HepG2 (cell line): ENCODE measurements at regions not wholly inside any gene's neighbourhood (a gene's known extent, or its start where the extent isn't known, plus 50 kb on each side); places are given as distances from the start of the nearest gene placed in this dataset.

Experiments used
- ATAC-seq: fragments of 200-7000 bp; cut with Tn5 transposase; 3 replicates; pipeline ENCODE4 v1.9.1; 2020; ENCODE audit warnings: mild to moderate bottlenecking, moderate library complexity
- BruUV-seq: library from RNA; stranded (reverse); fragments of 400-500 nt; replicated peaks from 2 replicates; lab custom pipeline; 2021; lab: Mats Ljungman, UMichigan
- CTCF ChIA-PET: fragments of 300-600 bp; formaldehyde crosslinking; extraction: SDS; loops from one replicate; lab custom pipeline; 2021; ENCODE audit warnings: low total read pairs, inconsistent platforms, low intra/inter-chr PET ratio; lab: Yijun Ruan, JAX
- POLR2A ChIA-PET: fragments of 350-600 bp; sonication (Branson Sonifier 250); formaldehyde crosslinking; loops from one replicate; lab custom pipeline; 2020; ENCODE audit warnings: antibody characterized with exemption, inconsistent platforms; lab: Yijun Ruan, JAX
- DNase-seq: peaks from one replicate; pipeline ENCODE4 v3.0.0-alpha.2; 2015; ENCODE audit warnings: low spot score
- FAIRE-seq: peaks from 3 replicates; lab custom pipeline; 2011; peaks lifted over from hg19 to GRCh38; lab: Jason Lieb, UNC
- H2AFZ ChIP-seq: one replicate; pipeline ENCODE4 v1.6.1; 2011; ENCODE audit warnings: low read length, inconsistent platforms
- H3K27ac ChIP-seq: fragments of 300-600 bp; 3 replicates; pipeline ENCODE4 v1.8.0; 2011; ENCODE audit warnings: mixed run types, mild to moderate bottlenecking, mixed read lengths, low read length, inconsistent platforms; ENCODE audit not compliant: insufficient read depth; ENCODE audit errors: extremely low read length
- H3K27me3 ChIP-seq, 2 experiments: fragments of 200-600 bp in 1 of 2; 2 replicates in 1 of 2; 3 replicates in 1 of 2; pipeline versions ENCODE4 v1.6.0 to v1.8.0; 2011; ENCODE audit warnings: low read length in 2 of 2, mild to moderate bottlenecking in 2 of 2, moderate library complexity in 2 of 2, inconsistent platforms in 1 of 2; ENCODE audit not compliant: insufficient read depth in 2 of 2, control insufficient read depth in 1 of 2
- H3K36me3 ChIP-seq, 2 experiments: fragments of 200-600 bp in 1 of 2; replicated peaks in 1 of 2; 2 replicates in 1 of 2; 3 replicates in 1 of 2; pipeline versions ENCODE4 v1.5.1 to v1.8.0; 2011; ENCODE audit warnings: low read length in 2 of 2, inconsistent platforms in 1 of 2; ENCODE audit not compliant: insufficient read depth in 2 of 2, control insufficient read depth in 1 of 2
- H3K4me1 ChIP-seq: 2 replicates; pipeline ENCODE4 v1.5.1; 2012; ENCODE audit warnings: low read length, inconsistent platforms; ENCODE audit not compliant: insufficient read depth
- H3K4me2 ChIP-seq: 2 replicates; pipeline ENCODE4 v1.6.0; 2011; ENCODE audit warnings: low read depth, low read length, inconsistent platforms
- H3K4me3 ChIP-seq, 3 experiments: fragments of 200-600 bp in 1 of 3; sonication (generic), shearing (Covaris generic) in 1 of 3; replicated peaks in 1 of 3; 2 replicates each; pipeline ENCODE4 v1.5.1; 2011 to 2016; ENCODE audit warnings: low read length in 3 of 3, inconsistent platforms in 2 of 3, low read depth in 2 of 3, mild to moderate bottlenecking in 2 of 3, control low read depth in 1 of 3, mixed read lengths in 1 of 3; ENCODE audit not compliant: insufficient read depth in 1 of 3
- H3K79me2 ChIP-seq: one replicate; pipeline ENCODE4 v1.6.1; 2011; ENCODE audit warnings: low read length, inconsistent platforms; ENCODE audit not compliant: insufficient read depth
- H3K9ac ChIP-seq: 2 replicates; pipeline ENCODE4 v1.6.0; 2011; ENCODE audit warnings: mild to moderate bottlenecking, low read depth, low read length, inconsistent platforms; ENCODE audit not compliant: insufficient read depth
- H3K9me3 ChIP-seq: 2 replicates; pipeline ENCODE4 v1.5.1; 2012; ENCODE audit warnings: mild to moderate bottlenecking, low read length
- H4K20me1 ChIP-seq: 2 replicates; pipeline ENCODE4 v1.6.0; 2011; ENCODE audit warnings: inconsistent platforms, mild to moderate bottlenecking, low read length, moderate library complexity; ENCODE audit not compliant: insufficient read depth
- BORCS8-MEF2B ChIP-seq: sonication (generic); formaldehyde crosslinking; IDR thresholded peaks from 2 replicates; pipeline ENCODE4 v1.8.0; 2022; ENCODE audit warnings: mild to moderate bottlenecking, missing genetic modification reagents
- E2F2 ChIP-seq: sonication (generic); formaldehyde crosslinking; IDR thresholded peaks from 2 replicates; pipeline ENCODE4 v1.4.0; 2020; ENCODE audit warnings: missing genetic modification reagents, borderline replicate concordance
- LRRFIP1 ChIP-seq: sonication (generic); formaldehyde crosslinking; conservative IDR thresholded peaks from 2 replicates; pipeline ENCODE4 v1.4.0; 2020; ENCODE audit warnings: missing genetic modification reagents
- MYC ChIP-seq: sonication (generic); formaldehyde crosslinking; IDR thresholded peaks from 2 replicates; pipeline ENCODE4 v1.9.0; 2021; ENCODE audit warnings: missing genetic modification reagents, borderline replicate concordance
- SOX5 ChIP-seq: IDR thresholded peaks from 2 replicates; pipeline ENCODE4 v1.6.1; 2016; ENCODE audit warnings: borderline replicate concordance
- TSC22D2 ChIP-seq: sonication (generic); formaldehyde crosslinking; IDR thresholded peaks from 2 replicates; pipeline ENCODE4 v1.5.1; 2020; ENCODE audit warnings: missing genetic modification reagents, mild to moderate bottlenecking, borderline replicate concordance
- ZNF496 ChIP-seq: sonication (generic); formaldehyde crosslinking; IDR thresholded peaks from 2 replicates; pipeline ENCODE4 v1.8.1; 2023; ENCODE audit warnings: mild to moderate bottlenecking, moderate library complexity, missing genetic modification reagents; ENCODE audit not compliant: insufficient replicate concordance
- ZNF572 ChIP-seq: sonication (generic); formaldehyde crosslinking; IDR thresholded peaks from 2 replicates; pipeline ENCODE4 v1.5.1; 2020; ENCODE audit warnings: mild to moderate bottlenecking, missing genetic modification reagents
- ZUFSP ChIP-seq: sonication (generic); formaldehyde crosslinking; IDR thresholded peaks from 2 replicates; pipeline ENCODE4 v1.9.0; 2021; ENCODE audit warnings: missing genetic modification reagents, mild to moderate bottlenecking, borderline replicate concordance
- whole genome bisulfite sequencing: methylation state at CpG from one replicate; pipeline ENCODE4 v1.1.6; 2017; ENCODE audit warnings: low lambda C conversion rate; 5-methylcytosine and 5-hydroxymethylcytosine counted together
- in situ Hi-C: cut with HindIII; loops from 2 replicates; pipeline ENCODE4 v1.10.0; 2017; ENCODE audit warnings: low pct_unique_long_range_greater_than_20kb; ENCODE audit not compliant: extremely low pct_ligation_motif_present
- intact Hi-C: fragments of 100-400 bp; cut with micrococcal nuclease; formaldehyde crosslinking; loops from one replicate; pipeline ENCODE4 v1.10.0; 2022; ENCODE audit not compliant: unreplicated experiment

- TF ChIP-seq TSC22D2 (no peak), ZNF572 (no peak), LRRFIP1 (CRISPR knock-in tag) (no peak), MYC (no peak), SOX5 (CRISPR knock-in tag) (no peak), ZNF496 (CRISPR knock-in tag) (no peak), E2F2 (no peak), BORCS8-MEF2B (CRISPR knock-in tag) (no peak), ZUFSP (CRISPR knock-in tag) (no peak)
- TF ChIP-seq, all 625 proteins: peak for 0
- ChIA-PET POLR2A (no interaction called here), CTCF (no interaction called here)
- H3K27me3 ChIP-seq: no peaks in the 10 kb centered on the region
- ATAC-seq (no peak), FAIRE-seq (no peak), DNase-seq (no peak)
- H3K36me3 ChIP-seq: no peaks in the 10 kb centered on the region
- H3K9ac ChIP-seq: no peak overlapping the region
- no peak overlapping the region for H3K27ac ChIP-seq
- no peaks in the 10 kb centered on the region for H4K20me1 ChIP-seq
- BruUV-seq: no TSS peak
- H3K4me2 ChIP-seq: no peak overlapping the region
- no peaks in the 10 kb centered on the region for H3K79me2 ChIP-seq
- no peak overlapping the region for H2AFZ ChIP-seq
- 0% methylated on average over 3 of the region's 3 CpGs for WGBS
- H3K4me1 ChIP-seq: no peaks in the 10 kb centered on the region
- intact Hi-C loops (no loop called here), in situ Hi-C loops (no loop called here)
- no peak overlapping the region for H3K4me3 ChIP-seq
- H3K9me3 ChIP-seq: no peaks in the 10 kb centered on the region
These were observed 140.7 kb downstream of the KCTD12 start for GRCh38 chr13:76745261-76746200.
